ENCODE measurements at regions not wholly inside any gene's neighbourhood (a gene's known extent, or its start where the extent isn't known, plus 50 kb on each side); places are given as distances from the start of the nearest gene placed in this dataset.
"Not testable (repeated sequence)": the region's sequence is repeated elsewhere in the genome, so short reads cannot be mapped to it uniquely, and the experiment has no call there.

- H3K9me3 Mint-ChIP-seq = peaks cover 3% of the 10 kb centered on the region
Observed at GRCh38 chr5:23877847-23878246, 370.4 kb downstream of the PRDM9 start.

GRCh38 chr5:23884405-23885031, 377.1 kb downstream of the PRDM9 start:
- Mint-ChIP-seq H3K4me3 (no peak overlapping the region), H3K36me3 (ENCODE audit: low read depth) (no peaks in the 10 kb centered on the region), H3K9me3 (peaks cover 3% of the 10 kb centered on the region), H3K4me1 (no peaks in the 10 kb centered on the region), H3K27me3 (ENCODE audit: low read depth) (no peaks in the 10 kb centered on the region), H3K27ac (ENCODE audit: unreplicated experiment) (no peak overlapping the region)
- TF ChIP-seq, protein P1, sequence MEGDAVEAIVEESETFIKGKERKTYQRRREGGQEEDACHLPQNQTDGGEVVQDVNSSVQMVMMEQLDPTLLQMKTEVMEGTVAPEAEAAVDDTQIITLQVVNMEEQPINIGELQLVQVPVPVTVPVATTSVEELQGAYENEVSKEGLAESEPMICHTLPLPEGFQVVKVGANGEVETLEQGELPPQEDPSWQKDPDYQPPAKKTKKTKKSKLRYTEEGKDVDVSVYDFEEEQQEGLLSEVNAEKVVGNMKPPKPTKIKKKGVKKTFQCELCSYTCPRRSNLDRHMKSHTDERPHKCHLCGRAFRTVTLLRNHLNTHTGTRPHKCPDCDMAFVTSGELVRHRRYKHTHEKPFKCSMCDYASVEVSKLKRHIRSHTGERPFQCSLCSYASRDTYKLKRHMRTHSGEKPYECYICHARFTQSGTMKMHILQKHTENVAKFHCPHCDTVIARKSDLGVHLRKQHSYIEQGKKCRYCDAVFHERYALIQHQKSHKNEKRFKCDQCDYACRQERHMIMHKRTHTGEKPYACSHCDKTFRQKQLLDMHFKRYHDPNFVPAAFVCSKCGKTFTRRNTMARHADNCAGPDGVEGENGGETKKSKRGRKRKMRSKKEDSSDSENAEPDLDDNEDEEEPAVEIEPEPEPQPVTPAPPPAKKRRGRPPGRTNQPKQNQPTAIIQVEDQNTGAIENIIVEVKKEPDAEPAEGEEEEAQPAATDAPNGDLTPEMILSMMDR (conservative IDR thresholded peaks at IDR 0.05) = no peak
- DNase-seq (ENCODE audit: low read depth, low spot score) = no peak

More at GRCh38 chr5:23877847-23878246, 370.4 kb downstream of the PRDM9 start:
- TF ChIP-seq, protein P1 (conservative IDR thresholded peaks at IDR 0.05) = no peak
- Mint-ChIP-seq H3K27ac (ENCODE audit: unreplicated experiment) (no peak overlapping the region), H3K27me3 (ENCODE audit: low read depth) (no peaks in the 10 kb centered on the region), H3K36me3 (ENCODE audit: low read depth) (no peaks in the 10 kb centered on the region), H3K4me1 (no peaks in the 10 kb centered on the region), H3K4me3 (no peak overlapping the region)
- no peak for DNase-seq (ENCODE audit: low read depth, low spot score)

- Mint-ChIP-seq H3K4me1 (no peaks in the 10 kb centered on the region), H3K36me3 (ENCODE audit: low read depth) (peaks cover 3% of the 10 kb centered on the region), H3K9me3 (peaks cover 10% of the 10 kb centered on the region), H3K4me3 (no peak overlapping the region), H3K27ac (ENCODE audit: unreplicated experiment) (no peak overlapping the region), H3K27me3 (ENCODE audit: low read depth) (no peaks in the 10 kb centered on the region)
- TF ChIP-seq, protein P1 (conservative IDR thresholded peaks at IDR 0.05) = no peak
- no peak for DNase-seq (ENCODE audit: low read depth, low spot score)
Observed at GRCh38 chr5:23893561-23893960, 386.2 kb downstream of the PRDM9 start.

DNA sequence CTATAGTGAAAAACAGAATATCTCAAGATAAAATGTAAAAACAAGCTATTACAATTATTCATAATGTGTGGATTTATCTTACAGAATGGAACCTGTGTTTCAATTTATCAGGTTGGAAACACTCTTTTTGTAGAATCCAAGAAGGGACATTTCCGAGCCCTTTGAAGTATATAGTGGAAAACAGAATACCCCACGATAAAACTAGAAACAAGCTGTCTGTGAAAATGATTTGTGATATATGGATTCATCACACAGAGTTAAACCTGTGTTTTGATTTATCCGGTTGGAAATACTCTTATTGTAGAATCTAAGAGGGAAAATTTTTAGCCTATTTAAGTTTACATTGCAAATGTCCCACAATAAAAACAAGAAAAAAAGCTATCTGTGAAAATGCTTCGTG, 388.2 kb downstream of the PRDM9 start:
- H3K36me3 Mint-ChIP-seq (ENCODE audit: low read depth) = peaks cover 3% of the 10 kb centered on the region
- no peaks in the 10 kb centered on the region for H3K27me3 Mint-ChIP-seq (ENCODE audit: low read depth)
- H3K27ac Mint-ChIP-seq (ENCODE audit: unreplicated experiment) = no peak overlapping the region
- TF ChIP-seq, protein P1 (conservative IDR thresholded peaks at IDR 0.05) = no peak
- DNase-seq (ENCODE audit: low read depth, low spot score) = no peak
- H3K9me3 Mint-ChIP-seq = peaks cover 10% of the 10 kb centered on the region
- H3K4me3 Mint-ChIP-seq = no peak overlapping the region
- no peaks in the 10 kb centered on the region for H3K4me1 Mint-ChIP-seq

GRCh38 chr5:23930985-23931384, 423.6 kb downstream of the PRDM9 start:
- TF ChIP-seq, protein P1 (conservative IDR thresholded peaks at IDR 0.05) = no peak
- Mint-ChIP-seq H3K27me3 (ENCODE audit: low read depth) (no peaks in the 10 kb centered on the region), H3K4me3 (no peak overlapping the region), H3K36me3 (ENCODE audit: low read depth) (no peaks in the 10 kb centered on the region), H3K4me1 (no peaks in the 10 kb centered on the region), H3K9me3 (peaks cover 3% of the 10 kb centered on the region), H3K27ac (ENCODE audit: unreplicated experiment) (no peak overlapping the region)
- no peak for DNase-seq (ENCODE audit: low read depth, low spot score)

DNA sequence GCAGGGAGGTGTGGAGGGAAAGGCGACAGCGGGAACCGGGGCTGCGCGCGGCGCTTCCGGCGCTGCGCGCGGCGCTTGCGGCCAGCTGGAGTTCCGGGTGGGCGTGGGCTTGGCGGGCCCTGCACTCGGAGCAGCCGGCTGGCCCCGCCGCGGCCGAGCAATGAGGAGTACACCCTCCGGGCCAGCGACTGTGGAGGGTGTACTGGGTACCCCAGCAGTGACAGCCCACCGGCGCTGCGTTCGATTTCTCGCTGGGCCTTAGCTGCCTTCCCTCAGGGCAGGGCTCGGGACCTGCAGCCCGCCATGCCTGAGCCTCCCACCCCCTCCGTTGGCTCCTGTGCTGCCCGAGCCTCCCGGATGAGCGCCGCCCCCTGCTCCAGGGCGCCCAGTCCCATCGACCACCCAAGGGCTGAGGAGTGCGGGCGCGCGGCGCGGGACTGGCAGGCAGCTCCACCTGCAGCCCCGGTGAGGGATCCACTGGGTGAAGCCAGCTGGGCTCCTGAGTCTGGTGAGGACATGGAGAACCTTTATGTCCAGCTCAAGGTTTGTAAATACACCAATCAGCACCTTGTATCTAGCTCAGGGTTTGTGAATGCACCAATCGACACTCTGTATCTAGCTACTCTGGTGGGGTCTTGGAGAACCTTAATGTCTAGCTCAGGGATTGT, 444.0 kb downstream of the PRDM9 start:
- not testable (repeated sequence) for H3K4me3 Mint-ChIP-seq; DNase-seq (ENCODE audit: low read depth, low spot score); H3K27ac Mint-ChIP-seq (ENCODE audit: unreplicated experiment); H3K4me1 Mint-ChIP-seq; H3K27me3 Mint-ChIP-seq (ENCODE audit: low read depth); H3K9me3 Mint-ChIP-seq; H3K36me3 Mint-ChIP-seq (ENCODE audit: low read depth)

All from neural crest cell (in vitro differentiated cells).